Stimulated activated naive B cell treated with anti-CD40 and anti-IgM and Interleukin-4, amounts not matched to agents 10 μg/mL and 1 μg/mL and 100 μg/mL, for 72 hours (primary cell): ENCODE measurements at regions not wholly inside any gene's neighbourhood (a gene's known extent, or its start where the extent isn't known, plus 50 kb on each side); places are given as distances from the start of the nearest gene placed in this dataset.

ENCODE experiments used
- ATAC-seq, 2 donors: fragments of 150-1000 bp; cut with Tn5 transposase; replicated peaks; 2 replicates each; pipeline ENCODE4 v1.10.0; 2021; ENCODE audit warnings: moderate library complexity in 1 of 2
- DNase-seq: peaks from one replicate; pipeline ENCODE4 v3.0.0; 2021
- H3K27ac Mint-ChIP-seq: one replicate; pipeline ENCODE4 v1.8.0; 2022; ENCODE audit warnings: mild to moderate bottlenecking, mixed read lengths
- H3K27me3 Mint-ChIP-seq, 2 donors: one replicate each; pipeline ENCODE4 v1.8.0; 2022; ENCODE audit warnings: mixed read lengths in 2 of 2
- H3K36me3 Mint-ChIP-seq, 2 donors: one replicate each; pipeline ENCODE4 v1.8.0; 2022; ENCODE audit warnings: mixed read lengths in 2 of 2, mild to moderate bottlenecking in 1 of 2
- H3K4me1 Mint-ChIP-seq, 2 donors: one replicate each; pipeline ENCODE4 v1.8.0; 2022; ENCODE audit warnings: mixed read lengths in 2 of 2, mild to moderate bottlenecking in 1 of 2
- H3K4me3 Mint-ChIP-seq, 2 donors: one replicate each; pipeline ENCODE4 v1.8.0; 2022; ENCODE audit warnings: mild to moderate bottlenecking in 2 of 2, mixed read lengths in 2 of 2, moderate library complexity in 1 of 2
- H3K9me3 Mint-ChIP-seq, 2 donors: one replicate each; pipeline ENCODE4 v1.8.0; 2022; ENCODE audit warnings: mixed read lengths in 2 of 2, mild to moderate bottlenecking in 1 of 2

DNA sequence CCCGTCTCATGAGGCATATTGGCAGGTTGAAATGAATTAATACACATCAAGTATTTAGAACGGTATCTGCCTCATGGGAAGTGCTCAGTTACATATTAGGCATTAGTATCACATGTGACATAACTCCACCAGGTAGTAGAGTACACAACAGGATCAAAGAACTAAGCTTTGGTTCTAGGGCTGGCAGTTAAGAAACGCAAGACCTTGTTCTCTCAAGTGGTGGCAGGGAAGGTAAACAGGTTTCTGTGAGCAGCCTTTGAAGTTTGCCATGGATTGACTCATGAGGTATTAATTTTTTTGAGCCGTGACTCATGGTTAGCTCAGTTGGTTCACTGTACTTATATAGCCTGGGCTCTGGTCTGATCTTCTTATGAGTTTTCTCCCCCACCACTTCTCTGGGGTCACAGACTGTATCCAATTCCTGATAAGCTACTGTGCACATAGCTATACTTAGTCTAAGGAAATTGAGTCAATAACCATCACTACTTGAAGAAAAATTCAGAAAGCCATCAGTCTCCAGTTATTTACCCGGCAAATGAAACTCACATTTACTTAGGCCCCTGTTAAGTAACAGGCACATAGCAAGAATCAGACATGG is 155.6 kb upstream of the STT3B start:
- H3K27ac Mint-ChIP-seq = no peak overlapping the region
- no peaks in the 10 kb centered on the region for H3K27me3 Mint-ChIP-seq
- no peak overlapping the region for H3K4me3 Mint-ChIP-seq
- H3K36me3 Mint-ChIP-seq = no peaks in the 10 kb centered on the region
- DNase-seq = no peak
- ATAC-seq = no peak
- no peaks in the 10 kb centered on the region for H3K4me1 Mint-ChIP-seq
- H3K9me3 Mint-ChIP-seq = no peaks in the 10 kb centered on the region

DNA sequence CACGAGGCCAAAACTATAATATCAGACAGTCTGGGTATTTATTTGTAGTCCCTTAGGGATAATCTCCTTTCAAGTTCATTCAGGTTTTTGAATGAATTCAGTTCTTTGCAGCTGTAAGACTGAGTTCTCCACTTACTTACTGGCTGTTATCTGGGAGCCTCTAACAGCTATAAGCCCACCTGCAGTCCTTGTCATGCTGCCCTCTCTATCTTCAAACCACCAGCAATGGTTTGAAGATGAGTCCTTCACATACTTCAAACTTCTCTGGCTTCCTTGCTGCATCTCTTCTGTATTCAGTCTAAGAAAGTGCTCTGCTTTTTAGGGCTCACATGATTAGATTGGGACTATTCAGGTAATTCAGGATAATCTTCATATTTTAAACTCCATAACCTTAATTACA is 154.5 kb upstream of the STT3B start:
- Mint-ChIP-seq H3K4me1 (no peaks in the 10 kb centered on the region), H3K9me3 (no peaks in the 10 kb centered on the region), H3K27ac (no peak overlapping the region), H3K27me3 (no peaks in the 10 kb centered on the region), H3K36me3 (no peaks in the 10 kb centered on the region), H3K4me3 (no peak overlapping the region)
- no peak for DNase-seq
- no peak for ATAC-seq

DNA sequence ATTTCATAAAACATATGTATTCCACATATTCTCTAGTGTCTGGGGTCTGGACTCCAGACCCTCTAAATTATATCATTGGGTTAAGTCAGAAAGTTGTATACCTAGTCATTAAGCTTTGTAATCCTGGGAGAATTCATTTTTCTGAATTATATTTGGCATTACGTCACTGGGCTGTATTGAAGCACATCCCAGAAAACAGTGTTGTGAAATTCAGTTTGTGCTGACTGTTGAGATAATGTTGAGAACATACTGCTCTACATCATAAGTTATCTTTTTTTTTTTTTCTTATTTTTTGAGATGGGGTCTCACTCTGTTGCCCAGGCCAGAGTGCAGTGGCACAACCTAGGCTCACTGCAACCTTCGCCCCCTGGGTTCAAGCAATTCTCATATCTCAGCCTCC is 153.1 kb upstream of the STT3B start:
- H3K27me3 Mint-ChIP-seq = no peaks in the 10 kb centered on the region
- H3K36me3 Mint-ChIP-seq = no peaks in the 10 kb centered on the region
- no peak for ATAC-seq
- H3K4me3 Mint-ChIP-seq = no peak overlapping the region
- no peaks in the 10 kb centered on the region for H3K9me3 Mint-ChIP-seq
- no peak for DNase-seq
- no peak overlapping the region for H3K27ac Mint-ChIP-seq
- no peaks in the 10 kb centered on the region for H3K4me1 Mint-ChIP-seq

DNA sequence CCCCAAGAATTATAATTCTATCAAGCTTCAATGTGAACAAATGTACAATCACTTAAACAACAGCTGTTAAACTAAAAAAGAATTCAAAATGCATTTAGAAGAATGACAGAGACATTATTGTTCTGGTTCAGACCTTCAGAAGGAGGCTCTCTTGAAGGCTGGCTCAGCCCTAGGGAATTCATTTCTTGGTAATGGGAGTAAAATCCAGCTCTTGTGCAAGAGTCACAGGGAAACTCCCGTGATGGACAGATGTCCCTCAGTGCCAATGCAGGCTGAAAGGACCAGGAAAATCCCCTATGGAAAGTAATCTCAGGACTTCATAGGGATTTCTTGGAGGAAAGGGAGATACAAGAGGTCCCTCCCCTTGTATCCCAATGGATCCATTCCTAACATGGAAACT is 149.9 kb upstream of the STT3B start:
- no peak overlapping the region for H3K27ac Mint-ChIP-seq
- peaks cover 0 to 9% of the 10 kb centered on the region in 2 donors for H3K9me3 Mint-ChIP-seq
- H3K27me3 Mint-ChIP-seq = no peaks in the 10 kb centered on the region
- ATAC-seq = no peak
- no peak overlapping the region for H3K4me3 Mint-ChIP-seq
- DNase-seq = no peak
- H3K4me1 Mint-ChIP-seq = no peaks in the 10 kb centered on the region
- H3K36me3 Mint-ChIP-seq = no peaks in the 10 kb centered on the region

DNA sequence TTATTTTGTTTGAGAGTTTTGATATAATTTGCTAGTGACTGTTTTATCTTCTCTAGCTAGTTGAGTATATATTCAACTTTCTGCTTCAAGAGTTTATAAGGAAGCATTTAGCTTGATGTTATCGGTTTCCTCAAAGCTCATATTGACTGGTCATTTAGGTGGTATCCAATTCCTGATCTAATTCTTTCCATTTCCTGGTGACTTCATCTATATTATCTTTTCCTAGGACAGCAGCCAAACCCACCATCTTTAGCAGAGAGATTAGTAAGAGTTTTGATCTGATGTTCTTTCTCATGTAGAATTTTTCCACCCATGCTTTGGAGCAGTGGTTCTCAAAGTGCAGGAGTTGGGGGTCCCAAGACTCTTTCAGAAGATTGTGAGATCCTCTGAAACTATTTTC is 148.6 kb upstream of the STT3B start:
- Mint-ChIP-seq H3K4me3 (no peak overlapping the region), H3K36me3 (no peaks in the 10 kb centered on the region), H3K27ac (no peak overlapping the region), H3K4me1 (no peaks in the 10 kb centered on the region), H3K9me3 (peaks cover 0 to 9% of the 10 kb centered on the region in 2 donors), H3K27me3 (no peaks in the 10 kb centered on the region)
- no peak for ATAC-seq
- DNase-seq = no peak

DNA sequence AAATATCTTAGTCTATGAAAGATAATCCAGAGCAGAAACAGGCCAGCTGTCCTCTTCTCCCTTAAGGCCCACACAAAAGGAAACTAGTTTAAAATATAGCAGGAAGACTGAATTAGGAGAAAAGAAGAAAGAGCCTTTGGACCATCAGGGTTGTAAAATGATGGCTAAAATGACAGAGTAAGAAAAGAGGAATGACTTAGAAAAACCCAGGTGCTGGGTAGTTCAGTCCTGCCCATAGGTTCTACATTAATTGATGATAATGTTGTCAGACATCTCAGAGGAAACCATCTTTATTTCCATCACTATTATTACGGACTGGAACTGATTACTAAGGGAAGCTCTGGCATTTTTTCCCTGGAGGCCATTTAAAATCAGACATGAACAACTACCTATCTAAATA is 142.8 kb upstream of the STT3B start:
- ATAC-seq (no peak), DNase-seq (no peak)
- no peak overlapping the region for H3K27ac Mint-ChIP-seq
- peaks cover 14 to 20% of the 10 kb centered on the region in 2 donors for H3K4me1 Mint-ChIP-seq
- H3K36me3 Mint-ChIP-seq = no peaks in the 10 kb centered on the region
- peaks cover 0 to 9% of the 10 kb centered on the region in 2 donors for H3K9me3 Mint-ChIP-seq
- no peak overlapping the region for H3K4me3 Mint-ChIP-seq
- no peaks in the 10 kb centered on the region for H3K27me3 Mint-ChIP-seq

DNA sequence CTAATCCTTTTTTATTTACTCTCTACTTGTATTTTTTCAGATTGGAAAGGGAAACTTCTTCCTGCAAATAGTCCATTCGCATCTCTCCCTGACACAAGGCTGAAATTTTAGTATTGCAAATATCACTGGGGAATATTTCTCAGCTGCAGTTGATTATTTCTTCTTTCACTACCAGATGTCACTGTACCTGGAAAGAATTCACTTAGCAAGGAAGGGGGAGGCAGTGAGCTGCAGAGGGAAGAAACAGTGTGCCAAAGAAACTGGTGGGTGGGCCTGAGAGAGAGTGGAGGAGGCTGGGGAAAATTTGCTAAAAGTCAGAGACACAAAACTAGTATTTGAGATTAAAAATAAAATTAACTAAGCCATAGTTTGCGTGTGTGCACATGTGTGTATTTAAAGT is 142.3 kb upstream of the STT3B start:
- no peak for DNase-seq
- no peaks in the 10 kb centered on the region for H3K36me3 Mint-ChIP-seq
- no peak for ATAC-seq
- H3K27me3 Mint-ChIP-seq = no peaks in the 10 kb centered on the region
- H3K9me3 Mint-ChIP-seq = peaks cover 0 to 9% of the 10 kb centered on the region in 2 donors
- H3K4me1 Mint-ChIP-seq = peaks cover 14 to 20% of the 10 kb centered on the region in 2 donors
- no peak overlapping the region for H3K27ac Mint-ChIP-seq
- no peak overlapping the region for H3K4me3 Mint-ChIP-seq

DNA sequence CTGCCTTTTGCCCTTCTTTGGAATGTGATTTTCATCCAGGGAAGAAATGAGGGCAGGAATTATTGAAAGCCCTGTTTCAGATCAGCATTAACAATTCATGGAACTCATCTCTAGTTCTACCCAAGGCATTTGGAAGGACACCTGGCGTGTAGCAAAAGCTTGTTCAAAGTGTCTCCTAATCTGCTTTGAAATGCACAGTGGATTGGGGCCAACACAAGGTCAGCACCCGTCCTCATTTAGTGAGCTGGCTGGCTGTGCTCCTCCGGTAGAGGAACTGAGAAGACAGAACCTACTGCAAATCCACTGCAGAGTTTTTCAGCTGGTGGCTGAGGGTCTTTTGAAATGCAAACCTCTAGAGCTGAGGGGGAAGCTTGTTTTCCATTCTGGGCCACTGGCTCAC is 141.6 kb upstream of the STT3B start:
- DNase-seq (peak; percentile 8), ATAC-seq (peak; percentile 70 to 73)
- no peaks in the 10 kb centered on the region for H3K27me3 Mint-ChIP-seq
- H3K27ac Mint-ChIP-seq = no peak overlapping the region
- H3K9me3 Mint-ChIP-seq = peaks cover 0 to 5% of the 10 kb centered on the region in 2 donors
- H3K4me1 Mint-ChIP-seq = peaks cover 14 to 20% of the 10 kb centered on the region in 2 donors
- no peak overlapping the region for H3K4me3 Mint-ChIP-seq
- H3K36me3 Mint-ChIP-seq = no peaks in the 10 kb centered on the region

DNA sequence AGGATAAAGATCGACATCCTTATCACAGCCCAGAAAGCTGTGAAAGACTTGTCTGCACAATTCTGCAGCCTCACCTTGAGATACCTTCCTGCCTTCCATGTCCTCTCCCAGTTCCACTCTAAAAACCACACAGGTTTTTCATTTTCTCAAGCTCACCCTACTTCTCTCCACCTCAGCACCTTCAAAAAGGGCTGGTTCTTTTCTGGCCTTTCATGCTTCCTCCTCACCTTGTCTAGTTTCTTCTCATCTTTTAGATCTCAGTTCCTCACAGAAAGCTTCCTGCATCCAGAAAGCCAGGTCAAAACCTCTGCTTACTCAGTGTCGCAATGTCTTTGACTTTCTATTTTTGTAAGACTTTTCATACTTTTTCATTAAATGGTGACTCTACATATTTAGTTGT is 140.2 kb upstream of the STT3B start:
- DNase-seq (no peak), ATAC-seq (peak; percentile 82)
- Mint-ChIP-seq H3K27ac (no peak overlapping the region), H3K4me3 (no peak overlapping the region), H3K4me1 (peaks cover 14 to 20% of the 10 kb centered on the region in 2 donors), H3K36me3 (no peaks in the 10 kb centered on the region), H3K9me3 (peaks cover 0 to under 1% of the 10 kb centered on the region in 2 donors), H3K27me3 (no peaks in the 10 kb centered on the region)

DNA sequence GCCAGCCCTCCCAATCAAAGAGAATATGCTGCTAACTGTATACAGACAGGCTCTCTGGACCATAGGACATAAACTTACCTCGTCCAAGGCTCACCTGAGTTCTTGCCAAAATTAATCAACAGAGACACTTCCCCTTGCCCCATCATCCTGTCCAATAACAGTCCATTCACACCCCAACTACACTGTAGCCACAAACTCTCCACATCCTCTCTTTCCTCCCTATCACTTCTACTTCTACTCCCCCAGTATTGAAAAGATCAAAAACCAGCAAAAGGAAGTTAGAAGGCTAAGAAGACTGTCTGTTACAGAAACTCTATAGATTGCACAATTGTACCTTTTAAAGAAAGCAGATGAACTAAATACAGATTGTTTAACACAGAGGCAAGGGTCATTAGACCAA is 133.5 kb upstream of the STT3B start:
- H3K4me1 Mint-ChIP-seq = peaks cover 7 to 14% of the 10 kb centered on the region in 2 donors
- peaks cover 0 to 4% of the 10 kb centered on the region in 2 donors for H3K9me3 Mint-ChIP-seq
- no peak overlapping the region for H3K27ac Mint-ChIP-seq
- no peaks in the 10 kb centered on the region for H3K36me3 Mint-ChIP-seq
- peak in 1 of 2 donors; percentile 53 for ATAC-seq
- no peak for DNase-seq
- H3K4me3 Mint-ChIP-seq = no peak overlapping the region
- H3K27me3 Mint-ChIP-seq = peaks cover 8 to 14% of the 10 kb centered on the region in 2 donors

DNA sequence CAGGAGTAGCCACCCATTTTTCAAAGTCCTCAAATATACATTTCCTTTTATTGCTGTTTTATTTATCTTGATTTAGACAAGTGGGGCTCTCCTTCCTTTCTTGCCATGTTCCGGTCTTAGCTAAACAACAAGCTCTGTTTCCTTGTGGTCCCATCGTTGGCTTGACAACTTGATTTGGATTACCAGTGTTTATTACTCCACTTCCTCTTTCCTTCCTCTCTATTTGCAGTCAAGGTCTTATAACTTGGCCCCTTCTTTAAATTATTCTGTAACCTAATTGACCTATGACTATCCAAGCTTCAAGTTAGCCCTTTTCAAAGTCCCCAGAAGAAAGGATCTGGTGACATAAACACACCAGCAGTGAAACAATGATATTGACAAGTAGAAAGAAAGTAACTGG is 130.6 kb upstream of the STT3B start:
- H3K4me3 Mint-ChIP-seq = no peak overlapping the region
- peaks cover 0 to 4% of the 10 kb centered on the region in 2 donors for H3K9me3 Mint-ChIP-seq
- no peak for DNase-seq
- H3K4me1 Mint-ChIP-seq = peaks cover 7 to 14% of the 10 kb centered on the region in 2 donors
- H3K27me3 Mint-ChIP-seq = peaks cover 12 to 14% of the 10 kb centered on the region in 2 donors
- H3K27ac Mint-ChIP-seq = no peak overlapping the region
- ATAC-seq = peak; percentile 67 to 68
- H3K36me3 Mint-ChIP-seq = no peaks in the 10 kb centered on the region

DNA sequence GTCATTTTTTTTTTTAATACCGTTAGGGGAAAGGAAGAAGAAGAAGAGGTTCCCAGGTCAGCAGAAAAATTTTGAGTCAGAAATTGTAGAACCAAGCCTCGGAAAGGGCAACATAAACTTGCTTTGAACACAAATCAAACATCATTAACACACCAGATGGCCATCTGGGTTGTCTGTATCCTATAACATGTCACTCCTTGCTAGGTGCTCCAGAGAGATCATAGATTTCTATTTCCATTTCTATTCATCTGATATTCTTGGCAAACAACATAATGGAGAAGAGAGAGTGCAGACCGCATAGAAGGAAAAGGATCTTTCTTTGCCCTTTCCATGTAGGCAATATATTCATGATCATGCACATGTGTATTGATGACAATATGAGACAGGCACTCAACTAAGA is 129.5 kb upstream of the STT3B start:
- Mint-ChIP-seq H3K27me3 (peaks cover 12 to 14% of the 10 kb centered on the region in 2 donors), H3K9me3 (peaks cover 0 to 4% of the 10 kb centered on the region in 2 donors), H3K4me1 (peaks cover 7 to 14% of the 10 kb centered on the region in 2 donors), H3K36me3 (no peaks in the 10 kb centered on the region), H3K4me3 (no peak overlapping the region), H3K27ac (no peak overlapping the region)
- no peak for DNase-seq
- ATAC-seq = no peak

DNA sequence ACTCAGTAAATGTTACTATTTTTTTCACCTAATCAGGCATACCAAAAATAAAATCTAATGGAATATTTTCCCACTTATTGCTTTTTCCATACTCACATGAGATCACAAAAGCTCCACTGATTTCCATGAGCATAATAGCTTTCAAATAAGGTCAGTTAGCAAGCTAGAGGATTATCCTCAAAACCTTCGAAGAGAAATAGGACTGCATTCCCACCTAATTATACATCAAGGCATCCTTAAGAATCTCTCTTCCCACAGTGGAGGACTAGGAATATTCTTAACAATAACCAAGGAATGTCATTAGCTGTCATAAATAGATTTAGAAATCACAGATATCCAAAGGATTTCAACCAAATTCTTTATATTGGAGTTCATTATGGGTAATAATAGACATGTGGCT is 127.9 kb upstream of the STT3B start:
- Mint-ChIP-seq H3K4me3 (no peak overlapping the region), H3K27me3 (peaks cover 12 to 14% of the 10 kb centered on the region in 2 donors), H3K4me1 (peaks cover 5 to 9% of the 10 kb centered on the region in 2 donors), H3K27ac (no peak overlapping the region), H3K36me3 (no peaks in the 10 kb centered on the region), H3K9me3 (peaks cover 0 to 4% of the 10 kb centered on the region in 2 donors)
- ATAC-seq (no peak), DNase-seq (no peak)

DNA sequence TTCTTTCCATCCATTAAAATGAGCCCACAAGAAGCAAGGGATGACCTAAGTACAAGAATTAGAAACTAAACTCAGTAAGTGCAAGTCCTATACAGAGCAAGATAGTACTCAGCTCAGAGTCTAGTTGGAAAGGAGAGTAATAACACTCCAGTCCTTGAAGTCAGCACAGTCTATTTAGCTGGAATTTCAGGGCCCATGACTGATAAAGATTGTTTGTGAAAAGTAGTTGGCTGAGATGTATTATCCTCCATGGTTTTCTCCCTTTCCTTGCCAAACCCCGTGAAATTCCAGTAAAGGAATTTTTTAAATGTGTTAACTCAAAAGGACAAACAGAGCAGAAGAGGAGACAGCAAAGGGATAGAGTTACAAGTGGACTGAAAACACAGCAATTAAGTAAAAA is 127.2 kb upstream of the STT3B start:
- DNase-seq = no peak
- ATAC-seq = no peak
- Mint-ChIP-seq H3K36me3 (no peaks in the 10 kb centered on the region), H3K27me3 (peaks cover 12 to 14% of the 10 kb centered on the region in 2 donors), H3K27ac (no peak overlapping the region), H3K9me3 (peaks cover 0 to 4% of the 10 kb centered on the region in 2 donors), H3K4me3 (no peak overlapping the region), H3K4me1 (peaks cover 5 to 9% of the 10 kb centered on the region in 2 donors)

DNA sequence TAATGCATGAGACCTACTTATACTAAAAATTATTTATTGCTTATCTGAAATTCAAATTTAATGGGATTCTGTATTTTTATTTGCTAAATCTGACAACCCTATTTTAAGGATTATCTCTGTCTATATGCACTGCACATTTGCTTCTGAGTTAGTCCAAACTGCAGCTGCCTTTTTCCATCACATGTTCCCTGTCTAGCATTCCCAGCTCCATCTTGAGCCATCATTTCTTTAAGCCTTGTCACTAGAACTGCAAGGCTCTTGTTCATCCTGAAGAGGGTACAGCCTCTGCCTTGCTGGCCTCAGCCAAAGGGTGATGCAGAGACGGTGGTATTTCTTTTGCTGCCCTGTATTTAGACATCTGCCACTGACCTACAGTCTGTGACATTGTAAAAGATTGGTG is 125.8 kb upstream of the STT3B start:
- Mint-ChIP-seq H3K4me1 (peaks cover 5 to 7% of the 10 kb centered on the region in 2 donors), H3K9me3 (no peaks in the 10 kb centered on the region), H3K27me3 (peaks cover 4 to 10% of the 10 kb centered on the region in 2 donors), H3K36me3 (no peaks in the 10 kb centered on the region), H3K4me3 (no peak overlapping the region), H3K27ac (no peak overlapping the region)
- ATAC-seq (no peak), DNase-seq (no peak)

DNA sequence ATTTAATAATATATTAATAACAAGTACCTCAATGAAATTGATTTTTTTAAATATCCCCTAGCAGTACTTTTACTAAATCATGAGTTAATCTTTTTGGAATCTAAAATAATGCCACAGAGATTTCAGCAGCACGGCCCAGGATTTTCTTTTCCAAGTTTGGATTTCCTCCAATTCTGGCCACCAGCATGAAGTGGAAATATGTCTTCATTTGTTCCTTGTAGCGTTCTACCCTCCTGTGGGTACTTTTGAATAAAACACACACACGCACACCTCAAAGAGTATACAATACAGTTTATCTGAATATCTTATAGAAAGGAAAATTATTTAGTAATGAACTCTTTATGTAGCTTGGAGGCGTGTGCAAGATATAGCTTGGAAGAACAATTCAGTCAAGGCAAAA is 125.1 kb upstream of the STT3B start:
- H3K9me3 Mint-ChIP-seq = no peaks in the 10 kb centered on the region
- ATAC-seq = no peak
- no peak for DNase-seq
- no peak overlapping the region for H3K4me3 Mint-ChIP-seq
- H3K4me1 Mint-ChIP-seq = no peaks in the 10 kb centered on the region
- no peak overlapping the region for H3K27ac Mint-ChIP-seq
- H3K36me3 Mint-ChIP-seq = no peaks in the 10 kb centered on the region
- H3K27me3 Mint-ChIP-seq = peaks cover 4 to 5% of the 10 kb centered on the region in 2 donors
